Adrenal gland (tissue), 9 donors: ENCODE measurements at regions not wholly inside any gene's neighbourhood (a gene's known extent, or its start where the extent isn't known, plus 50 kb on each side); places are given as distances from the start of the nearest gene placed in this dataset.

Experiments used
- DNase-seq, 7 donors: peaks; one replicate each; pipeline ENCODE4 v3.0.0-alpha.2; 2019 to 2020
- H3K27ac ChIP-seq, 5 donors: fragments of 200-600 bp; sonication (generic) in 4 of 5; 1 replicate in 3 of 5; 2 replicates in 2 of 5; pipeline versions ENCODE4 v1.5.1 to v1.8.0; 2016 to 2020; ENCODE audit warnings: mild to moderate bottlenecking in 1 of 5
- H3K27me3 ChIP-seq: fragments of 200-600 bp; 2 replicates; pipeline ENCODE4 v1.8.0; 2021
- H3K36me3 ChIP-seq, 2 donors: fragments of 200-600 bp; replicated peaks in 1 of 2; 1 replicate in 1 of 2; 2 replicates in 1 of 2; pipeline versions ENCODE4 v1.5.1 to v1.8.0; 2018 to 2022
- H3K4me1 ChIP-seq, 2 donors: fragments of 200-600 bp; replicated peaks in 1 of 2; 1 replicate in 1 of 2; 2 replicates in 1 of 2; pipeline versions ENCODE4 v1.5.1 to v1.8.0; 2018 to 2021
- H3K4me3 ChIP-seq, 4 donors: fragments of 200-600 bp; sonication (generic) in 3 of 4; one replicate each; pipeline ENCODE4 v1.5.1; 2016 to 2018
- H3K9me3 ChIP-seq, 3 donors: fragments of 200-600 bp; sonication (generic) in 1 of 3; replicated peaks in 1 of 3; 1 replicate in 2 of 3; 2 replicates in 1 of 3; pipeline versions ENCODE4 v1.5.1 to v1.8.0; 2016 to 2021
- POLR2A ChIP-seq, 2 donors: fragments of 450-650 bp; IDR thresholded peaks; one replicate each; pipeline ENCODE4 v1.6.1; 2017; ENCODE audit warnings: antibody characterized with exemption in 2 of 2, mild to moderate bottlenecking in 2 of 2, moderate library complexity in 1 of 2
- WGBS, 4 donors: extraction: QIAGEN DNeasy Blood & Tissue Kit in 2 of 4; methylation state at CpG; one replicate each; pipeline versions ENCODE4 v1.1.5 to v1.1.7; 2013 to 2017; 5-methylcytosine and 5-hydroxymethylcytosine counted together
- intact Hi-C, 2 donors: fragments of 100-400 bp; cut with DNase I; formaldehyde crosslinking; loops; one replicate each; pipeline versions ENCODE4 v1.14.1 to v1.15.0; 2022 to 2023
- TF ChIP-seq, protein P1 (sequence below), 6 experiments: fragments of 450-650 bp in 4 of 6; fragments of 200-600 bp in 2 of 6; sonication (generic) in 1 of 6; IDR thresholded peaks; 1 replicate in 5 of 6; 2 replicates in 1 of 6; pipeline versions ENCODE4 v1.5.1 to v1.8.0; 2016 to 2021; ENCODE audit warnings: antibody characterized with exemption in 6 of 6, mild to moderate bottlenecking in 2 of 6, moderate library complexity in 1 of 6
- donor health status: healthy with polysubstance abuse.
- donor health status: Bipolar disorder and iron deficiency.
- donor health status: DM: yes; HTN: yes; CAD: no.
- donor health status: DM: no; HTN: no; CAD: no.
- donor health status: DM: no; HTN: no; CAD: no.

DNA sequence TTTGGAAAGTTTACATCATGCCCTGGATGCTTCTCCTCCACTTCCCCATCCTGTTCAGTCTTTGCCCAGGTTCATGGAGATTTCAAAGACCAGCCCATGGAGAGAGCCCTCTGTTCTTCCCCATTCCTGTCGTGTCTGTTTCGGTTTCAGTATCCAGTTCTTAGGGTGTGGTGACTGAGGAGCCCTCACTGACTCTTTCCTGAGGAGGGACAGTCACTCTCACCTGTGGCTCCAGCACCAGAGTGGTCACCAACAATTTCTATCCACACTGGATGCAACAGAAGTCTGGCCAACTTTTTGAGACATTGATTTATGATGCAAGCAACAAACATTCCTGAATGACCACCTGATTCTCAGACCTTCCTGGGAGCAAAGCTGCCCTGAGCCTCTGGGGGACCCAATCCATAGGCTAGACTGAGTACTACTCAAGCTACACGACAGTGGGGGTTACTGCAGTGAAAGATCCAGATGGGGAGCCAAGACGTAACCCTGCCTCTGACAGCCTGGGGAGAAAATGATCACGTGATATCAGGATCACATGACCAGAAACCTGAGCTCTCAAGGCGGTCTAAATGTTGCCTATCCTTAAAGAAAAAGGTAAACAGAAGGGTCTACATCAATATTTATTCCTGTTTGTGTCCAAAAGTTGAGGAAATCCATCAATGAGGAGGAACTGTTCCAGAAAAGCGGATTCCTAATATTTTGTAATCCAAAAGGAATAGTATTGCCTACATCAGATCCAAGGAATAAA lies 76.2 kb upstream of the VPREB1 start:
- Histone ChIP-seq H3K9me3 (no peaks in the 10 kb centered on the region), H3K4me3 (peak overlapping the region in 1 of 4 donors; percentile 9), H3K36me3 (no peaks in the 10 kb centered on the region), H3K4me1 (no peaks in the 10 kb centered on the region), H3K27ac (no peak overlapping the region), H3K27me3 (no peaks in the 10 kb centered on the region)
- TF ChIP-seq, protein P1, sequence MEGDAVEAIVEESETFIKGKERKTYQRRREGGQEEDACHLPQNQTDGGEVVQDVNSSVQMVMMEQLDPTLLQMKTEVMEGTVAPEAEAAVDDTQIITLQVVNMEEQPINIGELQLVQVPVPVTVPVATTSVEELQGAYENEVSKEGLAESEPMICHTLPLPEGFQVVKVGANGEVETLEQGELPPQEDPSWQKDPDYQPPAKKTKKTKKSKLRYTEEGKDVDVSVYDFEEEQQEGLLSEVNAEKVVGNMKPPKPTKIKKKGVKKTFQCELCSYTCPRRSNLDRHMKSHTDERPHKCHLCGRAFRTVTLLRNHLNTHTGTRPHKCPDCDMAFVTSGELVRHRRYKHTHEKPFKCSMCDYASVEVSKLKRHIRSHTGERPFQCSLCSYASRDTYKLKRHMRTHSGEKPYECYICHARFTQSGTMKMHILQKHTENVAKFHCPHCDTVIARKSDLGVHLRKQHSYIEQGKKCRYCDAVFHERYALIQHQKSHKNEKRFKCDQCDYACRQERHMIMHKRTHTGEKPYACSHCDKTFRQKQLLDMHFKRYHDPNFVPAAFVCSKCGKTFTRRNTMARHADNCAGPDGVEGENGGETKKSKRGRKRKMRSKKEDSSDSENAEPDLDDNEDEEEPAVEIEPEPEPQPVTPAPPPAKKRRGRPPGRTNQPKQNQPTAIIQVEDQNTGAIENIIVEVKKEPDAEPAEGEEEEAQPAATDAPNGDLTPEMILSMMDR (IDR thresholded peaks at IDR 0.05): no peak
- TF ChIP-seq POLR2A (IDR thresholded peaks at IDR 0.05): no peak
- no peak for DNase-seq
- intact Hi-C loops: no loop called here
- WGBS, 4 donors: 29 to 37% (median 31%) methylated on average over 7 of the region's 7 CpGs

- TF ChIP-seq, protein P1 (IDR thresholded peaks at IDR 0.05): no peak
- TF ChIP-seq POLR2A (IDR thresholded peaks at IDR 0.05): no peak
- no peak for DNase-seq
- 42 to 53% (median 51%) methylated on average over 2 of the region's 2 CpGs for WGBS, 4 donors
- no peaks in the 10 kb centered on the region for H3K36me3 ChIP-seq
- no peak overlapping the region for H3K27ac ChIP-seq
- H3K27me3 ChIP-seq: no peaks in the 10 kb centered on the region
- H3K4me3 ChIP-seq: no peak overlapping the region
- intact Hi-C loops: no loop called here
- no peaks in the 10 kb centered on the region for H3K9me3 ChIP-seq
- H3K4me1 ChIP-seq: no peaks in the 10 kb centered on the region
Measured at GRCh38 chr22:22167791-22168189, 76.8 kb upstream of the VPREB1 start.

DNA sequence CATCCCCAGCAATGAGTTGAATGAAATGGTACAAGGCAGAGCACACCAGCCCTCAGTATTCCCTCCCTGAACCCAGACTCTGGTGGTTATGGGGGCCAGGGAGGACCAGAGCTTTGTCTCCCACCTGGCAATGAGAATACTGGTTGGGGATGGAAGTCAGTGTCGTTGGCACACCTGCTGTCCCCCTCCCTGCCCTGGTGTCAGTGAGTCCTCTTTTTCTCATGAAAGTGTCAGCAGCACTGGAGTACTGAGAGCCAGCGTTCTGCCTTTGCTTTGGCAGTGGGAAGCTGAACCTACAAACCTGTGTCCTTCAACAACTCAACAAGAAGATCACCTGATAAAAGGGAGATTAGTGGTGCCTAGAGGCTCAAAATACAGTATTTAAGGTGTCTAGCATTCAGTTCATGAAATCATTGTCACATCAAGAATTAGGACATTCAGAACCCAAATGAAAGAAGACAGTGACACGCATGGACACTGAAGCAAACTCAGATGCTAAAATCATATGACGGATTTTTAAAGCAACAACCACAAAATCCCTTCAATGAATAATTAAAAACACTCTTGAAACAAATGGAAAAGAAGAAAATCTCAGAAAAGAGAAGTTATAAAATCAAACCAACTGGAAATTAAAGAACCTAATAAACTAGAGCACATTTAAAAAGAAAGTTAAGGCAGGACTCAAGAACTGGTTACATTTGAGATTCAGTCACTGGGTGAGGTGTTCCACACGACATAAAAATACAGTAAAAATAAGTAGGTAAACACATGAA lies 77.5 kb upstream of the VPREB1 start:
- 41 to 63% (median 54%) methylated on average over 4 to 5 of the region's 5 CpGs for WGBS, 4 donors
- intact Hi-C loops: no loop called here
- H3K36me3 ChIP-seq: no peaks in the 10 kb centered on the region
- H3K27ac ChIP-seq: no peak overlapping the region
- H3K9me3 ChIP-seq: no peaks in the 10 kb centered on the region
- no peak for DNase-seq
- no peak overlapping the region for H3K4me3 ChIP-seq
- no peaks in the 10 kb centered on the region for H3K4me1 ChIP-seq
- H3K27me3 ChIP-seq: no peaks in the 10 kb centered on the region
- TF ChIP-seq, protein P1 (IDR thresholded peaks at IDR 0.05): no peak
- TF ChIP-seq POLR2A (IDR thresholded peaks at IDR 0.05): no peak

- no peaks in the 10 kb centered on the region for H3K27me3 ChIP-seq
- no peaks in the 10 kb centered on the region for H3K36me3 ChIP-seq
- DNase-seq: no peak
- H3K4me1 ChIP-seq: no peaks in the 10 kb centered on the region
- H3K9me3 ChIP-seq: no peaks in the 10 kb centered on the region
- TF ChIP-seq POLR2A (IDR thresholded peaks at IDR 0.05): no peak
- TF ChIP-seq, protein P1 (IDR thresholded peaks at IDR 0.05): no peak
- H3K27ac ChIP-seq: no peak overlapping the region
- H3K4me3 ChIP-seq: no peak overlapping the region
- 58 to 77% (median 67%) methylated on average over 3 to 6 of the region's 6 CpGs for WGBS, 4 donors
- intact Hi-C loops: no loop called here
Measured at GRCh38 chr22:22165936-22166710, 78.5 kb upstream of the VPREB1 start.
